Thyroid gland (tissue), 4 donors: ENCODE measurements at regions not wholly inside any gene's neighbourhood (a gene's known extent, or its start where the extent isn't known, plus 50 kb on each side); places are given as distances from the start of the nearest gene placed in this dataset.

Experiments used
- CTCF ChIP-seq, 6 experiments: fragments of 200-600 bp in 3 of 6; fragments of 450-650 bp in 3 of 6; sonication (generic) in 3 of 6; IDR thresholded peaks; one replicate each; pipeline ENCODE4 v1.5.1; 2016 to 2019; ENCODE audit warnings: antibody characterized with exemption in 6 of 6, mild to moderate bottlenecking in 2 of 6, inconsistent platforms in 1 of 6, moderate library complexity in 1 of 6
- POLR2A ChIP-seq, 2 donors: fragments of 450-650 bp; IDR thresholded peaks; one replicate each; pipeline ENCODE4 v1.6.1; 2017; ENCODE audit warnings: antibody characterized with exemption in 2 of 2, mild to moderate bottlenecking in 2 of 2, moderate library complexity in 1 of 2

GRCh38 chr2:120961396-120961795 is 225.7 kb downstream of the GLI2 start:
- TF ChIP-seq CTCF (IDR thresholded peaks at IDR 0.05) (no peak), POLR2A (IDR thresholded peaks at IDR 0.05) (no peak)
